Vagina (tissue), 2 donors: ENCODE measurements at regions not wholly inside any gene's neighbourhood (a gene's known extent, or its start where the extent isn't known, plus 50 kb on each side); places are given as distances from the start of the nearest gene placed in this dataset.

Source experiments
- DNase-seq, 2 donors: peaks; one replicate each; pipeline ENCODE4 v3.0.0-alpha.2; 2017; ENCODE audit errors: extremely low spot score in 2 of 2
- H3K27ac ChIP-seq: fragments of 200-600 bp; sonication (generic); one replicate; pipeline ENCODE4 v1.5.1; 2019
- H3K27me3 ChIP-seq: fragments of 200-600 bp; sonication (generic); one replicate; pipeline ENCODE4 v1.5.1; 2019
- H3K36me3 ChIP-seq, 2 donors: fragments of 200-600 bp; sonication (generic); one replicate each; pipeline ENCODE4 v1.5.1; 2017 to 2019
- H3K4me1 ChIP-seq: fragments of 200-600 bp; sonication (generic); one replicate; pipeline ENCODE4 v1.5.1; 2019
- H3K4me3 ChIP-seq, 2 donors: fragments of 200-600 bp; sonication (generic); 1 replicate in 1 of 2; 2 replicates in 1 of 2; pipeline ENCODE4 v1.5.1; 2016 to 2019
- H3K9me3 ChIP-seq: fragments of 200-600 bp; sonication (generic); one replicate; pipeline ENCODE4 v1.5.1; 2019
- CTCF ChIP-seq, 3 experiments: fragments of 450-650 bp in 2 of 3; fragments of 200-600 bp in 1 of 3; sonication (generic) in 1 of 3; IDR thresholded peaks; one replicate each; pipeline ENCODE4 v1.5.1; 2017 to 2019; ENCODE audit warnings: antibody characterized with exemption in 3 of 3, mild to moderate bottlenecking in 2 of 3, moderate library complexity in 2 of 3
- POLR2A ChIP-seq, 2 donors: fragments of 450-650 bp; IDR thresholded peaks; one replicate each; pipeline ENCODE4 v1.6.1; 2017; ENCODE audit warnings: antibody characterized with exemption in 2 of 2, mild to moderate bottlenecking in 2 of 2, moderate library complexity in 2 of 2
- POLR2AphosphoS5 ChIP-seq, 2 donors: sonication (generic); formaldehyde crosslinking; IDR thresholded peaks; one replicate each; pipeline ENCODE4 v1.9.0; 2017; ENCODE audit warnings: antibody characterized with exemption in 2 of 2, mild to moderate bottlenecking in 2 of 2, low read depth in 1 of 2; ENCODE audit not compliant: insufficient read depth in 1 of 2
- intact Hi-C: fragments of 100-400 bp; cut with DNase I; formaldehyde crosslinking; loops from one replicate; pipeline ENCODE4 v1.15.1; 2023

- H3K36me3 ChIP-seq: no peaks in the 10 kb centered on the region
- H3K27me3 ChIP-seq: no peaks in the 10 kb centered on the region
- intact Hi-C loops: no loop called here
- no peaks in the 10 kb centered on the region for H3K4me1 ChIP-seq
- no peak for DNase-seq
- H3K4me3 ChIP-seq: no peak overlapping the region
- H3K27ac ChIP-seq: no peak overlapping the region
- H3K9me3 ChIP-seq: no peaks in the 10 kb centered on the region
- no peak for TF ChIP-seq POLR2AphosphoS5 (IDR thresholded peaks at IDR 0.05; ENCODE audit: insufficient read depth in 1 of 2, low read depth in 1 of 2)
- TF ChIP-seq CTCF (IDR thresholded peaks at IDR 0.05): no peak
- no peak for TF ChIP-seq POLR2A (IDR thresholded peaks at IDR 0.05)
Measured at GRCh38 chr3:10713656-10714055, 102.4 kb upstream of the SLC6A11 start.

DNA sequence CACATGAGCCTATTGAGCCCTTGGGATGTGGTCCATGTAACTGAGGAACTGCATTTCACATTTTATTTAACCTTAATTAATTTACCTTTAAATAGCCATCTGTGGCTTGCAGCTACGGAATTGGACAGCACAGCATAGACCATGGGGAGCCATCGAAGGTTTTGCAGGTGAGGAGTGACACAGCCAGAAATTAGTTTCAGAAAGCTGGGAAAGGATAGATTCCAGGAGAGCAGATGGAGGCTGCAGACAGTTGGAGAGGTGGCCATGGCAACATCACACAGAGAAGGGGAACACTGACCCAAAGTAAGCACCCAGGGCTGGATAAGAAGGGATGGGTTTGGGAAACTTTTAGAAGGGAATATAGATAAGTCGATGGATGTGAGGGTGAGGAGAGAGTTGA, 100.1 kb upstream of the SLC6A11 start:
- no peaks in the 10 kb centered on the region for H3K4me1 ChIP-seq
- H3K27ac ChIP-seq: no peak overlapping the region
- no peak for TF ChIP-seq POLR2A (IDR thresholded peaks at IDR 0.05)
- no peak for TF ChIP-seq POLR2AphosphoS5 (IDR thresholded peaks at IDR 0.05; ENCODE audit: insufficient read depth in 1 of 2, low read depth in 1 of 2)
- TF ChIP-seq CTCF (IDR thresholded peaks at IDR 0.05): no peak
- H3K4me3 ChIP-seq: no peak overlapping the region
- H3K27me3 ChIP-seq: no peaks in the 10 kb centered on the region
- DNase-seq: no peak
- no peaks in the 10 kb centered on the region for H3K9me3 ChIP-seq
- intact Hi-C loops: no loop called here
- H3K36me3 ChIP-seq: no peaks in the 10 kb centered on the region

GRCh38 chr3:10716964-10717363, 99.1 kb upstream of the SLC6A11 start:
- Histone ChIP-seq H3K9me3 (no peaks in the 10 kb centered on the region), H3K27ac (no peak overlapping the region), H3K36me3 (no peaks in the 10 kb centered on the region), H3K4me3 (no peak overlapping the region), H3K4me1 (no peaks in the 10 kb centered on the region), H3K27me3 (no peaks in the 10 kb centered on the region)
- no peak for TF ChIP-seq POLR2AphosphoS5 (IDR thresholded peaks at IDR 0.05; ENCODE audit: insufficient read depth in 1 of 2, low read depth in 1 of 2)
- no peak for TF ChIP-seq POLR2A (IDR thresholded peaks at IDR 0.05)
- TF ChIP-seq CTCF (IDR thresholded peaks at IDR 0.05): no peak
- DNase-seq: no peak
- intact Hi-C loops: no loop called here

GRCh38 chr3:10717756-10718155, 98.3 kb upstream of the SLC6A11 start:
- intact Hi-C loops: no loop called here
- Histone ChIP-seq H3K4me3 (no peak overlapping the region), H3K36me3 (no peaks in the 10 kb centered on the region), H3K27ac (no peak overlapping the region), H3K9me3 (no peaks in the 10 kb centered on the region), H3K27me3 (no peaks in the 10 kb centered on the region), H3K4me1 (no peaks in the 10 kb centered on the region)
- TF ChIP-seq CTCF (IDR thresholded peaks at IDR 0.05) (no peak), POLR2AphosphoS5 (IDR thresholded peaks at IDR 0.05; ENCODE audit: insufficient read depth in 1 of 2, low read depth in 1 of 2) (no peak), POLR2A (IDR thresholded peaks at IDR 0.05) (no peak)
- no peak for DNase-seq

- TF ChIP-seq CTCF (IDR thresholded peaks at IDR 0.05) (no peak), POLR2AphosphoS5 (IDR thresholded peaks at IDR 0.05; ENCODE audit: insufficient read depth in 1 of 2, low read depth in 1 of 2) (no peak), POLR2A (IDR thresholded peaks at IDR 0.05) (no peak)
- Histone ChIP-seq H3K27ac (no peak overlapping the region), H3K4me3 (no peak overlapping the region), H3K4me1 (no peaks in the 10 kb centered on the region), H3K36me3 (no peaks in the 10 kb centered on the region), H3K27me3 (no peaks in the 10 kb centered on the region), H3K9me3 (no peaks in the 10 kb centered on the region)
- intact Hi-C loops: no loop called here
- DNase-seq: no peak
Measured at GRCh38 chr3:10721101-10721500, 94.9 kb upstream of the SLC6A11 start.
